Lung (tissue), 11 donors: ENCODE measurements at regions not wholly inside any gene's neighbourhood (a gene's known extent, or its start where the extent isn't known, plus 50 kb on each side); places are given as distances from the start of the nearest gene placed in this dataset.

Source experiments
- ATAC-seq: fragments of 200-7000 bp; cut with Tn5 transposase; one replicate; pipeline ENCODE4 v1.9.1; 2020; ENCODE audit warnings: moderate number of reproducible peaks; ENCODE audit not compliant: insufficient read depth, low FRiP score
- DNase-seq, 3 donors: peaks; one replicate each; pipeline ENCODE4 v3.0.0-alpha.2; 2013 to 2017
- H3K27ac ChIP-seq, 2 donors: one replicate each; pipeline ENCODE4 v1.5.1; 2013; ENCODE audit warnings: mild to moderate bottlenecking in 2 of 2, moderate library complexity in 2 of 2, control low read depth in 1 of 2, inconsistent platforms in 1 of 2, low read depth in 1 of 2, low read length in 1 of 2
- H3K27me3 ChIP-seq, 3 donors: one replicate each; pipeline ENCODE4 v1.5.1; 2013; ENCODE audit warnings: low read length in 2 of 3; ENCODE audit not compliant: control insufficient read depth in 3 of 3, insufficient read depth in 3 of 3
- H3K36me3 ChIP-seq, 4 donors: one replicate each; pipeline ENCODE4 v1.5.1; 2013; ENCODE audit warnings: low read length in 4 of 4, mild to moderate bottlenecking in 1 of 4, moderate library complexity in 1 of 4; ENCODE audit not compliant: control insufficient read depth in 4 of 4, insufficient read depth in 4 of 4
- H3K4me1 ChIP-seq, 5 donors: one replicate each; pipeline ENCODE4 v1.5.1; 2013; ENCODE audit warnings: low read length in 5 of 5, mild to moderate bottlenecking in 2 of 5, moderate library complexity in 1 of 5; ENCODE audit not compliant: control insufficient read depth in 5 of 5, insufficient read depth in 5 of 5
- H3K4me3 ChIP-seq: one replicate; pipeline ENCODE4 v1.5.1; 2013; ENCODE audit warnings: mild to moderate bottlenecking, control low read depth, moderate library complexity
- H3K9ac ChIP-seq, 2 donors: one replicate each; pipeline ENCODE4 v1.5.1; 2013; ENCODE audit warnings: low read length in 2 of 2, control low read depth in 1 of 2; ENCODE audit not compliant: insufficient read depth in 1 of 2
- H3K9me3 ChIP-seq, 4 donors: one replicate each; pipeline ENCODE4 v1.5.1; 2013; ENCODE audit warnings: low read length in 3 of 4, mild to moderate bottlenecking in 1 of 4, moderate library complexity in 1 of 4; ENCODE audit not compliant: control insufficient read depth in 4 of 4, insufficient read depth in 3 of 4
- CTCF ChIP-seq: IDR thresholded peaks from 2 replicates; pipeline ENCODE4 v1.5.1; 2012; ENCODE audit warnings: mild to moderate bottlenecking; ENCODE audit errors: control extremely low read depth, extremely low read depth
- WGBS, 2 donors: extraction: QIAGEN DNeasy Blood & Tissue Kit; methylation state at CpG; one replicate each; pipeline ENCODE4 v1.1.7; 2013; 5-methylcytosine and 5-hydroxymethylcytosine counted together
- donor health status: control.
- donor health status: control.
- donor health status: Bipolar disorder and iron deficiency.
- donor health status: healthy.
- donor health status: DM: yes; HTN: yes; CAD: no.

- Histone ChIP-seq H3K27ac (no peak overlapping the region), H3K9ac (no peak overlapping the region), H3K27me3 (no peaks in the 10 kb centered on the region), H3K4me1 (peaks cover 0 to 5% (median 0%) of the 10 kb centered on the region in 5 donors), H3K4me3 (no peak overlapping the region), H3K36me3 (no peaks in the 10 kb centered on the region), H3K9me3 (peaks cover 0 to 4% (median 0%) of the 10 kb centered on the region in 4 donors)
- 63 to 89% methylated on average over 4 of the region's 4 CpGs for WGBS, 2 donors
- DNase-seq (no peak), ATAC-seq (no peak)
- no peak for TF ChIP-seq CTCF
Observed at GRCh38 chr13:40210865-40211585, 455.4 kb downstream of the FOXO1 start.

- Histone ChIP-seq H3K9ac (no peak overlapping the region), H3K4me3 (no peak overlapping the region), H3K36me3 (no peaks in the 10 kb centered on the region), H3K27me3 (no peaks in the 10 kb centered on the region), H3K27ac (no peak overlapping the region), H3K9me3 (peaks cover 0 to 4% (median 0%) of the 10 kb centered on the region in 4 donors), H3K4me1 (peaks cover 0 to 2% (median 0%) of the 10 kb centered on the region in 5 donors)
- ATAC-seq (no peak), DNase-seq (no peak)
- no peak for TF ChIP-seq CTCF
- 91 to 93% methylated on average over 3 of the region's 3 CpGs for WGBS, 2 donors
Observed at GRCh38 chr13:40211586-40211968, 454.9 kb downstream of the FOXO1 start.

- no peak for ATAC-seq
Observed at GRCh38 chr13:40213779-40214178, 452.7 kb downstream of the FOXO1 start.

More at GRCh38 chr13:40213779-40214178, 452.7 kb downstream of the FOXO1 start:
- no peaks in the 10 kb centered on the region for H3K27me3 ChIP-seq
- DNase-seq: no peak
- no peaks in the 10 kb centered on the region for H3K36me3 ChIP-seq
- no peaks in the 10 kb centered on the region for H3K4me1 ChIP-seq
- no peak overlapping the region for H3K4me3 ChIP-seq
- no peak for TF ChIP-seq CTCF
- H3K9ac ChIP-seq: no peak overlapping the region
- H3K9me3 ChIP-seq: peaks cover 0 to 1% (median 0%) of the 10 kb centered on the region in 4 donors
- no peak overlapping the region for H3K27ac ChIP-seq
